Activated T-helper 1 cell treated with anti-CD3 and anti-CD28 coated beads, Interleukin-12 subunit alpha, Interleukin-12 subunit beta, Interleukin-2, Interleukin-4 antibody, amounts not matched to agents 30 ng/mL and 10 ng/mL and 1 ng/mL, durations not matched to agents 14 hours and 24 hours and 36 hours (primary cell): ENCODE measurements at regions not wholly inside any gene's neighbourhood (a gene's known extent, or its start where the extent isn't known, plus 50 kb on each side); places are given as distances from the start of the nearest gene placed in this dataset.
"Not testable (repeated sequence)": the region's sequence is repeated elsewhere in the genome, so short reads cannot be mapped to it uniquely, and the experiment has no call there.

Source experiments
- DNase-seq: peaks from one replicate; pipeline ENCODE4 v3.0.0; 2021; ENCODE audit warnings: low spot score
- H3K27ac Mint-ChIP-seq: one replicate; pipeline ENCODE4 v1.8.0; 2021; ENCODE audit warnings: mild to moderate bottlenecking, mixed read lengths
- H3K27me3 Mint-ChIP-seq: one replicate; pipeline ENCODE4 v1.8.0; 2022; ENCODE audit warnings: mild to moderate bottlenecking, moderate library complexity, mixed read lengths; ENCODE audit not compliant: insufficient read depth
- H3K36me3 Mint-ChIP-seq: one replicate; pipeline ENCODE4 v1.8.0; 2021; ENCODE audit warnings: low read depth, mixed read lengths
- H3K4me1 Mint-ChIP-seq: one replicate; pipeline ENCODE4 v1.8.0; 2021; ENCODE audit warnings: low read depth, mixed read lengths
- H3K4me3 Mint-ChIP-seq: one replicate; pipeline ENCODE4 v1.8.0; 2021; ENCODE audit warnings: mild to moderate bottlenecking, moderate library complexity, mixed read lengths
- H3K9me3 Mint-ChIP-seq: one replicate; pipeline ENCODE4 v1.8.0; 2021; ENCODE audit warnings: mixed read lengths
- intact Hi-C: fragments of 100-400 bp; cut with micrococcal nuclease; formaldehyde crosslinking; loops from one replicate; pipeline ENCODE4 v1.15.1; 2024

GRCh38 chr9:99638971-99639370, 182.7 kb upstream of the NR4A3 start:
- H3K9me3 Mint-ChIP-seq: peaks cover 4% of the 10 kb centered on the region
- no peaks in the 10 kb centered on the region for H3K4me1 Mint-ChIP-seq
- no peak overlapping the region for H3K27ac Mint-ChIP-seq
- peaks cover 9% of the 10 kb centered on the region for H3K27me3 Mint-ChIP-seq
- H3K4me3 Mint-ChIP-seq: no peak overlapping the region
- intact Hi-C loops: no loop called here
- DNase-seq: no peak
- H3K36me3 Mint-ChIP-seq: no peaks in the 10 kb centered on the region

DNA sequence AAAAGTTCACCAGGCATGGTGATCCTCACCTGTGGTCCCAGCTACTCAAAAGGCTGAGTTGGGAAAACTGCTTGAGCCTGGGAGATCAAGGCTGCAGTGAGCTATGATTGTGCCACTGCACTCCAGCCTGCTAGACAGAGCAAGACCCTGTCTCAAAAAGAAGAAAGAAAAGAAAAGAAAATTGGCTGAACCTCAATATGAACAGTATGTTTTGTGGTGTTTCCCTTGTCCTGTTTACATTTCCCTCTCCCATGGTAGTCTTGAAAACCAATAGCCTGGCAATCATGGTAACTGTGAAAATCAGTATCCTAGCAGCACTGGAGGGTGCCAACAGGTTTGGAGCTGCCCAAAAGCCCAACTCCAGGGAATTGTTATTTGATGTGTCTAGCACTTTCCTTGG, 174.1 kb upstream of the NR4A3 start:
- Mint-ChIP-seq H3K9me3 (peaks cover 4% of the 10 kb centered on the region), H3K27me3 (peaks cover 12% of the 10 kb centered on the region), H3K4me3 (no peak overlapping the region), H3K36me3 (no peaks in the 10 kb centered on the region), H3K4me1 (no peaks in the 10 kb centered on the region), H3K27ac (no peak overlapping the region)
- intact Hi-C loops: no loop called here
- DNase-seq: no peak

DNA sequence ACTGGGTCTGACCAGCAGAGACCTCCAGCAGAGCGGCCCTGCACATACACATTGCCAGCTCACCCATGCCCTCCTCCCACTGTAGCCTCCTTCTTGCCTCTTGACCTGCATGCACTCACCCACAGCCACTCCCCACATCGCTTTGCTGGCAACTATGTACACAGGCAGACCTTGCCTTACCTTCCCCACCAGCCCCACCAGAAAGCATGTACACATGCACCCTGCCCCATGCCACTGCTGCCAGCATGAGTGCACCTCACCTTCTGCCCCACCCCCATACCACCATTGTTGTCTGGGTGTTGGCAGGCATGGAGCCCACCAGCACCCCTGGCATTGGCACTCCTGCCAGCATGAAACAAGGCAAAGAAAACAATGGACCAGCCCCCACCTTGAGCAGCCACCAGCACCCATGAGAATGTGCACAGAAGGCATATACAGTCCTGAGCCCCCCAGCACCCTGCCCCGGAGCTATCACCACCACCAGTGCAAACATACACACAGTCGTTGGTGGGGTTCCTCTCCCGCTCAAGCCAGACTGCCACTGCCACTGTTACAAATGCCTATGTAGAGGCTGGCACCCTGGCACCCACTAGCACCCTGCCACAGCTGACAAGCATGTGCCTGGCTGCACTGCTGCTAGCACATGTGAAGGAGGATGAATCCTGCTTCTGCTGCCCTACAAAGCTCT, 171.4 kb upstream of the NR4A3 start:
- H3K4me1 Mint-ChIP-seq: no peaks in the 10 kb centered on the region
- H3K4me3 Mint-ChIP-seq: no peak overlapping the region
- H3K9me3 Mint-ChIP-seq: peaks cover 4% of the 10 kb centered on the region
- intact Hi-C loops: no loop called here
- H3K27ac Mint-ChIP-seq: no peak overlapping the region
- no peak for DNase-seq
- no peaks in the 10 kb centered on the region for H3K36me3 Mint-ChIP-seq
- H3K27me3 Mint-ChIP-seq: peaks cover 16% of the 10 kb centered on the region

- DNase-seq: no peak
- Mint-ChIP-seq H3K9me3 (no peaks in the 10 kb centered on the region), H3K4me1 (no peaks in the 10 kb centered on the region)
These were observed 161.5 kb upstream of the NR4A3 start for GRCh38 chr9:99660191-99660636.

GRCh38 chr9:99663297-99663696, 158.4 kb upstream of the NR4A3 start:
- H3K9me3 Mint-ChIP-seq: no peaks in the 10 kb centered on the region
- peaks cover 8% of the 10 kb centered on the region for H3K27me3 Mint-ChIP-seq
- H3K4me1 Mint-ChIP-seq: peaks cover 5% of the 10 kb centered on the region
- intact Hi-C loops: no loop called here
- no peaks in the 10 kb centered on the region for H3K36me3 Mint-ChIP-seq
- DNase-seq: no peak
- H3K4me3 Mint-ChIP-seq: no peak overlapping the region
- H3K27ac Mint-ChIP-seq: no peak overlapping the region

More at GRCh38 chr9:99660191-99660636, 161.5 kb upstream of the NR4A3 start:
- H3K4me3 Mint-ChIP-seq: no peak overlapping the region
- intact Hi-C loops: no loop called here
- H3K36me3 Mint-ChIP-seq: no peaks in the 10 kb centered on the region
- H3K27ac Mint-ChIP-seq: no peak overlapping the region
- peaks cover 15% of the 10 kb centered on the region for H3K27me3 Mint-ChIP-seq

GRCh38 chr9:99663856-99664255, 157.8 kb upstream of the NR4A3 start:
- Mint-ChIP-seq H3K27ac (no peak overlapping the region), H3K4me3 (no peak overlapping the region), H3K27me3 (peaks cover 8% of the 10 kb centered on the region), H3K4me1 (peaks cover 5% of the 10 kb centered on the region), H3K36me3 (no peaks in the 10 kb centered on the region), H3K9me3 (no peaks in the 10 kb centered on the region)
- no peak for DNase-seq
- intact Hi-C loops: no loop called here

DNA sequence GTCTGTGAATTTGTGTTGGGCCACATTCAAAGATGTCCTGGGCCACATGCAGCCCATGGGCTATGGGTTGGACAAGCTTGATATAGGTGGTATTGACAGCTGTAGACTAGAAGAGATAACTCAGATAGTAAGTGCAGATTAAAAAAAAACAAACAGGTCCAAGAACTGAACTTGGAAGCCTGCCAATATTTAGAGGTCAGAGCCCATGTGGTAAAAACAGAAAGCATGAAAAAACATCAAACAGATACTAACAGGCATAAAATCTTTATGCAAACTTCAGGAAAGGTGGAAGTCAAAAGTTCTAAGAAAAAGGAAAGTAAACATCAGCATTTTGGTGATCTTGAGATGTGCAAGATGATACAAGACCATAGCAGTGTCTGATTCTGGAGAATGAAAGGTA, 155.1 kb upstream of the NR4A3 start:
- DNase-seq: no peak
- no peaks in the 10 kb centered on the region for H3K9me3 Mint-ChIP-seq
- no peak overlapping the region for H3K27ac Mint-ChIP-seq
- H3K36me3 Mint-ChIP-seq: no peaks in the 10 kb centered on the region
- no peak overlapping the region for H3K4me3 Mint-ChIP-seq
- peaks cover 5% of the 10 kb centered on the region for H3K4me1 Mint-ChIP-seq
- peaks cover 8% of the 10 kb centered on the region for H3K27me3 Mint-ChIP-seq
- intact Hi-C loops: no loop called here

DNA sequence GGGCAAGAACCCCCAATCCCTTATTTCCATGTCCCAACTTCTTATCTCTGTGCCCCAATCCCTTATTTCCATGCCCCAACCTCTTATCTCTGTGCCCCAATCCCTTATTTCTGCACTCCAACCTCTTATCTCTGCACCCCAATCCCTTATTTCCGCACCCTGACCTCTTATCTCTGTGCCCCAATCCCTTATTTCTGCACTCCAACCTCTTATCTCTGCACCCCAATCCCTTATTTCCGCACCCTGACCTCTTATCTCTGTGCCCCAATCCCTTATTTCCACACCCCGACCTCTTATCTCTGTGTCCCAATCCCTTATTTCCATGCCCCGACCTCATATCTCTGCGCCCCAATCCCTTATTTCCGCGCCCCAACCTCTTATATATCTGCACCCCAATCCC, 150.8 kb upstream of the NR4A3 start:
- intact Hi-C loops, H3K27me3 Mint-ChIP-seq, DNase-seq, H3K36me3 Mint-ChIP-seq, H3K4me1 Mint-ChIP-seq, H3K4me3 Mint-ChIP-seq, H3K27ac Mint-ChIP-seq, H3K9me3 Mint-ChIP-seq: not testable (repeated sequence)

GRCh38 chr9:99677281-99677680, 144.4 kb upstream of the NR4A3 start:
- no peaks in the 10 kb centered on the region for H3K4me1 Mint-ChIP-seq

DNA sequence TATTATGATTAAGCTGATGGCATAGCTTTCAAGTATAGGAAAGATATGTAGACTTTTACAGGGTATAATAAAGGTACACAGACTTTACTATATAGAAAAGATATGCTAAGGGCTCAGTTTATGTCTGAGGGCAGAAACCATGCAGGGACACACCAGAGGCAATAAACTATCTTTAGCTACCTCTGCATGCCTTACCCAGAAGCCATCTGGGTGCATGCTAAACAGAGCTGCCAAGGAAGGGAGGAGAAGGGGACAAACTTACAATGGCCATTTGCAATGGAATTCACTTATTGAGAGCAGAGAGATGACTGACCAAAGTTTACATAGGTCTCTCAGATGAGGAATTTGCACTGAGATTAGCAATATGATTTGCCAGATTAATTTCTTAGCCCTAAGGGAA, 143.1 kb upstream of the NR4A3 start:
- H3K4me1 Mint-ChIP-seq: no peaks in the 10 kb centered on the region
- intact Hi-C loops: no loop called here
- peaks cover 17% of the 10 kb centered on the region for H3K9me3 Mint-ChIP-seq
- peaks cover 5% of the 10 kb centered on the region for H3K27me3 Mint-ChIP-seq
- H3K36me3 Mint-ChIP-seq: no peaks in the 10 kb centered on the region
- no peak overlapping the region for H3K4me3 Mint-ChIP-seq
- DNase-seq: no peak
- H3K27ac Mint-ChIP-seq: no peak overlapping the region

More at GRCh38 chr9:99677281-99677680, 144.4 kb upstream of the NR4A3 start:
- no peaks in the 10 kb centered on the region for H3K36me3 Mint-ChIP-seq
- H3K27ac Mint-ChIP-seq: no peak overlapping the region
- intact Hi-C loops: no loop called here
- H3K9me3 Mint-ChIP-seq: peaks cover 12% of the 10 kb centered on the region
- no peak overlapping the region for H3K4me3 Mint-ChIP-seq
- peaks cover 5% of the 10 kb centered on the region for H3K27me3 Mint-ChIP-seq
- no peak for DNase-seq

DNA sequence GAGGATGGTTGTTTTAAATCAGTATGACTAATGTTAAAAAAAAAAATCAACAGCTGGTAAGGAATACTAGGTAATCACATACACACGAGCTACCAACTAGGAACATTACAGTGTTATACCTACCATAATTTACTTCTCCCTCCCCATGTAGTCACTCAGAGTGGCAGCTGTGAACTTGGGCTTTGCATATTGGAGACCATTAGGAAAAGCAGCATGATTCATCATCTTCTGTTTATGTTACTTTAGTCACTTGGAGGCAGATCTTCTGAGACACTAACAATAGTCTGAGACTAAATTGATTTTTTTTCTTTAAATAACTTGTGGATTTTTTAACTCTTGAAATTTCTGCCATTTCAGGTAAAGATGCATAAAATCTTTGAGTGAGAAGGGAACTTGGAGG, 141.5 kb upstream of the NR4A3 start:
- no peaks in the 10 kb centered on the region for H3K36me3 Mint-ChIP-seq
- intact Hi-C loops: no loop called here
- H3K9me3 Mint-ChIP-seq: peaks cover 17% of the 10 kb centered on the region
- H3K4me1 Mint-ChIP-seq: no peaks in the 10 kb centered on the region
- H3K27me3 Mint-ChIP-seq: peaks cover 5% of the 10 kb centered on the region
- no peak for DNase-seq
- H3K4me3 Mint-ChIP-seq: no peak overlapping the region
- no peak overlapping the region for H3K27ac Mint-ChIP-seq

DNA sequence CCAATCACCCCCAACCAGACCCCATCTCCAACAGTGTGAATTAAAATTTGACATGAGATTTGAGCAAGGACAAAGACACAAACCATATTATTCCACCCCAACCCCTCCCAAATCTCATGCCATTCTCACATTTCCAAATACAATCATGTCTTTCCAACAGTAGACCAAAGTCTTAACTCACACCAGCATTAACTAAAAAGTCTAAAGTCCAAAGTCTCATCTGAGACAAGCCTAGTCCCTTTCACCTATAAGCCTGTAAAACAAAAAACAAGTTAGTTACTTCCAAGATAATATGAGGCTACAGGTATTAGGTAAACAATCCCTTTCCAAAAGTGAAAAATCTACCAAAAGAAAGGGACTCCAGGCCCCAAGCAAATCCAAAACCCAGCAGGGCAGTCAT, 140.6 kb upstream of the NR4A3 start:
- Mint-ChIP-seq H3K27ac (no peak overlapping the region), H3K9me3 (peaks cover 10% of the 10 kb centered on the region), H3K36me3 (no peaks in the 10 kb centered on the region), H3K4me1 (no peaks in the 10 kb centered on the region), H3K27me3 (peaks cover 6% of the 10 kb centered on the region), H3K4me3 (no peak overlapping the region)
- no peak for DNase-seq
- intact Hi-C loops: no loop called here

GRCh38 chr9:99682378-99682777, 139.3 kb upstream of the NR4A3 start:
- H3K4me3 Mint-ChIP-seq: no peak overlapping the region
- H3K27ac Mint-ChIP-seq: no peak overlapping the region
- H3K4me1 Mint-ChIP-seq: no peaks in the 10 kb centered on the region
- H3K36me3 Mint-ChIP-seq: no peaks in the 10 kb centered on the region
- peaks cover 7% of the 10 kb centered on the region for H3K9me3 Mint-ChIP-seq
- DNase-seq: no peak
- intact Hi-C loops: no loop called here
- peaks cover 9% of the 10 kb centered on the region for H3K27me3 Mint-ChIP-seq

GRCh38 chr9:99682870-99683269, 138.8 kb upstream of the NR4A3 start:
- intact Hi-C loops: no loop called here
- Mint-ChIP-seq H3K27ac (no peak overlapping the region), H3K4me1 (no peaks in the 10 kb centered on the region), H3K4me3 (no peak overlapping the region), H3K36me3 (no peaks in the 10 kb centered on the region), H3K27me3 (peaks cover 9% of the 10 kb centered on the region), H3K9me3 (peaks cover 7% of the 10 kb centered on the region)
- DNase-seq: no peak
